HG03575 (cell line): ENCODE measurements at regions not wholly inside any gene's neighbourhood (a gene's known extent, or its start where the extent isn't known, plus 50 kb on each side); places are given as distances from the start of the nearest gene placed in this dataset.
A peak's percentile ranks its signal among the peaks of the same experiment; 100 is the strongest.
"Not testable (repeated sequence)": the region's sequence is repeated elsewhere in the genome, so short reads cannot be mapped to it uniquely, and the experiment has no call there.

Experiments used
- ATAC-seq: cut with Tn5 transposase; IDR thresholded peaks from one replicate; pipeline ENCODE4 v1.9.1; 2021; ENCODE audit not compliant: unreplicated experiment, insufficient number of reproducible peaks, low FRiP score; ENCODE audit errors: extremely low read depth

DNA sequence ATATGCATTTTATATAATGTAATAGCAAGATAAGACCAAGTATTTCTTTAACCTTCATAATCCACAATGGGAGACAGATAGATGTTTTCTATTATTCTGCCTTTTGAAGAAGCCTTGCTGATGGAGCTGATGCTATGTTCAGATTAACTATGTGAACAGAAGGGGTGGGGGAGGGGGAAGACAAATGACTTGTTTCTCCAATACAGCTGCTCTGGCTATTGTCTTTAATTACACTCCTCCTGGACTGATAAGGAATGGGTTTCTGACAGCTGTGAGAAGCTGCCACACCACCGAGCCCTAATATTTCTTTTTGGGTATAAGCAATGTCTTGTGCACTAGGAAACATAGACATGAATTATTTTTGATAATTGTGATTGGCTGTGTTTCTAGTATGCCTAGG lies 62.0 kb downstream of the CAVIN4 start:
- ATAC-seq, result no peak

DNA sequence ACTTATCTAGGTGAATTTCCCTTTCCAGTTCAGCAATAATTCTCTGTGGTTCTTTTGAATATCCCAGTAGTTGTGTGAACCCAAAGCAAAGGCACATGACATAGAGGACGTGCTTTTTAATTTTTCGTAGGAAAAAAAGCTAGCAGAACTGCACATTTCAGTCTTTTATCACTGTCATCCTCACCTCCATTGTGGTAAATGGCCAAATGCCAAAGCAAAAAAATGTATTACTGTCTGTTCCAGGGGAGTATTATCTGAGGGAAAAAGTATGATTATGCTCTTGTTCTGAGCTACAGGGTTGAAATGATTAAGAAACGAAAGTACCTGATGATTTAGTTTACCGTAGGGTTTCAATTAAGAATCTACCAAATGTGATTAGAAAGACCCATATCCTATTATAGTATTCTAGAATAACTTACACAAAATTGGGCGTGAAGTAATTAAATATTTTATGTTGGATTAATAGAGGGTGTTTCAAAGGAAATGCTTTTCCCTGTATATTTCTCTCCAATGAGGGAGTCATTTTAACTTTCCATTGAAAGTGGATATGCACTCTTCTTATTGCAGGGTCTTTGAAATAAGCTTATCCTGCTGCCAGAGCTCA lies 62.7 kb downstream of the CAVIN4 start:
- ATAC-seq, result no peak

DNA sequence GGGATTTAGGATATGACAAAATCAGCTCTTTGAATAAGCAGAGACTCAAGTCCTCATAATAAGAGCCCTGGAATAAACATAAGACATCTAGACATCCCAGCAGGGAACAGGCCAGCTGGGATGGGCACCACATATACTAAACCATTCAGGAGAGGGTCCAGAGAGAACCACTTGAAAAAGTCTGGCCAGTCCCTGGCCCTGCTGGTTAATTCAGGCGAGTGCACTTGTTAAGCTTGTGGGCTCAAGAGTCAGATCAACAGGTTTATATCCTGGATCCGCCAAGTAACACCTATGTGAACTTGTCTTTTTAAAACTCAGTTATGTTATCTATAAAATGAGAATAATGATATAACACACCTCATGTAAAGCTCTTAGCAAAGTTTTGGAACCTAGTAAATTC lies 63.3 kb downstream of the CAVIN4 start:
- no peak for ATAC-seq

DNA sequence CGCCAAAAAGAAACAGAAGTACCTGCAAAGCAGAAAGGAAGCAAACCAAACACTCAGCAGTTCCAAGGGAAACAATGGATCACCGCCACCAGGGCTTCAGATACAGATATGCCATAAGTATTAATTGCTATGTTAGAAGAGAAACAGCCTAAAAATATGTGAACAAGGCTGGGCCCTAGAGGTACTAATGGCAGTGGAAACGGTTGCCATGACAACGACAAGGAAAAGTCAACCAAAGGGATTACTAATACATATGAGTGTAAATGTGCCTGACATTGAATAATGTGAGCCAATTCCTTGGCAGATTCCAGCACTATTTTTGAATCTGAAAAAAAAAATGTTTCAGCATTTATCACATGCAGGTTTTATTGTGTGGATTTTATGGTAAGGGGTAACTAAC lies 75.0 kb downstream of the CAVIN4 start:
- ATAC-seq, result no peak

DNA sequence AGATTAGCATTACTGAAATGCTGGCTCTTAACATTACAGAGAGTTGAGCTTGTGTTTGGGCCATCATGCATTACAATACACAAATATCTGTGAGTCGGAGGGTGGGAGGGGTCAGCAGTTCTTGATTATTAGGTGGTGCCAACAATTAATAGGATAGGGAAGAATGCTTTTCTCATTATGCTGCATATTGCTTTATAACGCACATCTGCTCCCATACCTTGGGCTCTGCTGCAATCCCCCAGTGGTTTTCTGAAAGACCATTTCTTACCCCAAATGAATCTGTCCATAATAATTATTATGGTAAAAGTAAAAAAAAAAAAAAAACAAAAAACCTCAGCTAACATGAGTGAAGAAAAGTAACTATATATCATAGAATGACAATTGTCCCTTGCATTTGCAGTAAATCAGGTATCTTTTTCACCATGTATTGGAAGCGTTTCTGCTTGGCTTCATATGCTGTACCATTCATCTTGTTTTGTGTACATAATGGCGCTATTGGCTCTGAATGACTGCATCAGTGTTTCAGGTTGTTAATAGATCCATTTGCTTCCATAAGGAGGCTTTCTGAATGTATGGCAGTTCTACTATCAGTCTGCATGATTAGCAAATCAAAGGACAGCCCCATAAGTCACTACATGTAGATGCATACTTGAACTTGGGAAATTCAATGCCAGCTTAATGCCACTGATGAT lies 75.9 kb downstream of the CAVIN4 start:
- ATAC-seq, result no peak

DNA sequence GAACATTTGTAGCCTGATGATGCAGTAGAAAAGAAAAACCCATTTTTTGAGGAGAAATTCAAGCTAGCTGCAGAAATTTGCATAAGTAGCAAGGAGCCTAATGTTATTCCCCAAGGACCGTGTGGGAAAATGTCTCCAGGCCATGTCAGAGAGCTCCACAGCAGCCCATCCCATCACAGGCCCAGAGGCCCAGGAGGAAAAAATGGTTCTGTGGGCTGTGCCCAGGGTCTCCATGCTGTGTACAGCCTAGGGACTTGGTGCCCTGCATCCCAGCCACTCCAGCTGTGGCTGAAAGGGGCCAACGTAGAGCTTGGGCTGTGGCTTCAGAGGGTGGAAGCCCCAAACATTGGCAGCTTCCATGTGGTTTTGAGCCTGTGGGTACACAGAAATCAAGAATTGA lies 79.0 kb downstream of the CAVIN4 start:
- not testable (repeated sequence) for ATAC-seq

DNA sequence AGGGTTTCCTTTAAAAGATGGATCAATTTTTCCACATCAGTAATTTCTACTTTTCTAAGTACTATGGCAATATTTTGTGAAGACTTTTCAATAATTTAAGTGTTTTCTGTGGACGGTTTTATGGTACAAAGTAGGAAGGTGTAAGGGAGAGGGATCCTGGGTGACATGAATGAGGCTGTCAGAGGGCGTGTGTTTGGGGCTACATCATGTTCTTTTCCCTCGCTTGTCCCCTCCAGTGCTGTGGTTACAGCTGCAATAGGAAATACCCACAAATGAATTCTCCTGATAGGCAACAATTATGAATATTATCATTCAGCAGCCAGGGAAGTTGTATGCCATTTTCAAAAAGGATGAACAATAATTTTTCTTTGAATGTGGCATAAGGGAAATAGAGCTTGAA lies 83.8 kb downstream of the CAVIN4 start:
- no peak for ATAC-seq

DNA sequence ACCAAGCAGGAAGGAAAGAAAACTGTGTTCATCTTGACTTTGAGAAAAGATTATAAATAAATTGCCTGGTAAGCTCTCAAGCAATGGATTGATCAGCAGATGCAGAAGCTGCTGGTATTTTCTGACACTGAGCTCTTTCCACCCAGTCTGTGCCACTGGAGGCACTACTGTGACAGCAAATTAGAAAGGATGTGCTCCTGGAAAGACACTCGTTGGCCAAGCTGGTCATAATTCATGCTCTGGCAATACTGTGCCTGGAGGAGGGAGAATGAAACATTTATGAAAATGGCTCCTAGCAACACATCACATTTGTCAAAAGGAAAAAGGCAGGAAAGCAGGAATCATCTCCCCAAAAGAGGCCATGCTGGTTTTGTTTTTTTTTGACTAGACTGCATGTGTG lies 84.2 kb downstream of the CAVIN4 start:
- no peak for ATAC-seq

DNA sequence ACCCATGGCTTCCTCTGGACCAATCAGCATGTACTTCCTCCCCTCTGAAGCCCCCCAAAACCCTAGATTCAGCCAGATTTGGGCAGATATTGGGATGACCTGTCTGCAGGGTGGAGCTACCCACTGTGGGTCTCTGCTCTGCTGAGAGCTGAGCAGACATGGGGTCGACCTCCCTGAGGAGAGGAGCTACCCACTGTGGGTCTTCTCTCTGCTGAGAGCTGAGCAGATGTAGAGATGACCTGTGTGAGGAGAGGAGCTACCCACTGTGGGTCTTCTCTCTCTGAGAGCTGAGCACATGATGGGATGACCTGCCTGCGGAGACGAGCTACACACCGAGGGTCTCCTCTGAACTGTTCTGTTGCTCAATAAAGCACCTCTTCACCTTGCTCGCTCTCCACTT lies 89.6 kb downstream of the CAVIN4 start:
- no peak for ATAC-seq

DNA sequence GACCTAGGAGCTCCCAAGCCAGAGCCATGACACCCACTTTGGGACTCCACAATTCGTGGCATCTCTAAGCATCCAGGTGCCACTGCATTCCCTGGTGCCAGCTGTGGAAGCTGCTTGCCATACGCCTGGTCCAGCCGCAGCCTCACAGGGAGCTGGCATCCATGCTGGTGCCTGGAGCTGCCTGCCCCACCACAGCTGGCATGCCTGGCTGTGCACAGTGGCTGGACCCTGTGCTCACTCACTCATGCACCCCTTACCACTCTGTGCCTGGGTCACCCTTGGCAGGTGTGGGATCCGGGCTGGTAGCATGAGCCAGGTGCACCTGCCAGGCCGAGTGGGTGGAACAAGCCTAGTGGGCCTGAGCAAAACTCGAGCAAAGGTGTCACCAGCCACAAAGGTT lies 90.1 kb downstream of the CAVIN4 start:
- no peak for ATAC-seq

DNA sequence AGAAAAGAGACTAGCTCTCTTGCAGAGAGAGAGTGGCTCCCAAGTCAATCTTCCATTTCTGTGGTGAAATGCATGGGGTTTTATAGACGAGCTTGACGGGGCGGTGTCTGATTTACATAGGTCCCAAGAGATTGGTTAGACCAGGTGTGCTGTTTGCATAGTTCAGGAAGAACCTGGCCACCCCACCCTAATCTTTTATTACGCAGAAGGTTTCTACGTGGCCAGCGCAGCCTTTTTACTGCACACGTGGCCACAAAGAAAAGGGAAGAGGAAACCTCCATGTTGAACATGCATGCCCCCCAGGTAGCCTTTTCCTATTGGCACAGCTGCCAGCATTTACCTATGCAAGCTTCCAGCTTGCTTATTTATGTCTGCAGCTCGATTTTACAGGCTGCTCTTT lies 92.1 kb downstream of the CAVIN4 start:
- ATAC-seq, result no peak

DNA sequence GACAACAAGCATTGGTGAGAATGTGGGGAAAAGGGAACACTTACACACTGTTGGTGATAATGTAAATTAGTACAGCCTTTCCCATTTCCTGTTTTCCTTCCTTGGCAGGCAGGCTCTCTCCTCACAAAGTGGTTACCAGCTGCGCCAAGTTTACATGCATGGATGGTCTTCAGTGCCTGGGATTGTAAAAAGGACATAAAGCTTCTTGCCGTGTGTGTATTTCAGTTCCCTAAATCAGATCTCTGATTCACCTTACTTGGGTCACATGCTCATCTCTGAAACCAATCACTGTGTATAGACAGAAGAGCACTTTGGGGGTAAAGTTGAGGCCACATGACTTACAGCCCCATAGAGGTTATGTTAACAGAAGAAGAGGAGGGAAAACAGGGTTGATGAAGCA lies 92.8 kb downstream of the CAVIN4 start:
- peak; percentile 83 for ATAC-seq

DNA sequence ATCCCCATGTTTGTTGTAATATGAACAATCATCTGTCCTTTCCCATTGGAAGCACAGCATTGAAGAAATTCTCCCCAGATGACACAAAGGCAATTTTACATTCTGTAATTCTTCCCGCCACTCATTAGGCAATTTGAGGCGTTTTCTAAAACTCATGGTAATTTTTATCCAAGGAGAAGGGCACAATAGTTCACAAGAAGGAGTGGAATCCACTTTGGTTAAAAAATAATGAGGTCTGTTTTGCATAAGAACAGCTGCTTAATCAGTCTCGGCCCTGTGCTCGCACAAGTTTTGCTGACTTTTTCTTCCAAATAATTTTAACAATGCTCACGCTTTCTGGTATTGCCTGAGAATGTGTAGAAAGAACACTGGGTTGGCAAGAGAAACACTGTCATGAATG lies 94.0 kb downstream of the CAVIN4 start:
- no peak for ATAC-seq

DNA sequence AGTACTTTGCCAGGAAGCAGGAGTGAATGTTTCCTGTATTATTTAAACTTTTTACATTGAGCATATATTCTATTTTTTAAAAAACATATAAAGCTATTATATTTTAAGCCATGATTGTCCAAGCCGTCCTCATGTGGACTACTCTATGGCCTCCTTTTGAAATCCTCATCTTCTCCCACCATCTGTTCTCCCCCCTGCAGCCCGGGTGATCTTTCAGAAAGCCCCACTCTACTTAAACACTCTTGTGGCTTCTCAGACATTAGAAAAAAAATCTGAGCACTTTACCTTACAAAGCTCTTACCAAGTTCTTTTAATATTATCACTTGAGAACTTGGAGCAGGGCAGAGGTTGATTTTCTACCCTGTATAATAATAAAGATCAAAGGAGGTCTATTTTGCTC lies 95.4 kb downstream of the CAVIN4 start:
- no peak for ATAC-seq

DNA sequence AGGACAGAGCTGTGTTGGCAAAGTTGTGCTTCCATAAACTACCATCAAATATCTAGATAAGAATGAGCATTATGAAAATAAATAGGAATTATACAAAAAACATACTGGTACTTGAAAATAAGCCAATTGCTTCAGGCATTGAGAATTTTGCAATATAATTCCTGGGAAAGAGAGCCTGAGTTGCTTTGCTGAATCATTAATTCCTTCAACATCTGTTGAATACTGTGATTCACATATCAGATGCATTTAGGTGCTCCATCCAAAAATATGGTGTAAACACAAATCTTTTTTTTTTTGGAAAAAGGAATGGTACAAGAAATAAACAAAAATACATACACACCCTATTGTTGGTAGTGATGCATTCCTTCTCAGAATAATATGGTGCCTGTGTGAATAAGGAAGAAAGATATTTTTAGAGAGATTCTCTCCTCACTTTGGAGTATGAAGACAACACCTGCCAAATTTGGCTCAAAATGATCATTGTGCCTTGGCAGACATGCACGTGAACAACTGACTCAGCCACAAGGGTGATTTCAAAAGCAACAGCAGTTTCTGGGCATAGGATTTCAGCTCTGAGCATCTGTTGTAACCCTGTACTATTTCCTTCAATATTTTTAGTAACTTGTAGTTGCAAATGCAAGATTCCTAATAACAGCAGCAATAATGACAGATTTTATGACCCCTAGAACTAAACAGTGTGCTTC lies 96.7 kb downstream of the CAVIN4 start:
- ATAC-seq, result no peak

DNA sequence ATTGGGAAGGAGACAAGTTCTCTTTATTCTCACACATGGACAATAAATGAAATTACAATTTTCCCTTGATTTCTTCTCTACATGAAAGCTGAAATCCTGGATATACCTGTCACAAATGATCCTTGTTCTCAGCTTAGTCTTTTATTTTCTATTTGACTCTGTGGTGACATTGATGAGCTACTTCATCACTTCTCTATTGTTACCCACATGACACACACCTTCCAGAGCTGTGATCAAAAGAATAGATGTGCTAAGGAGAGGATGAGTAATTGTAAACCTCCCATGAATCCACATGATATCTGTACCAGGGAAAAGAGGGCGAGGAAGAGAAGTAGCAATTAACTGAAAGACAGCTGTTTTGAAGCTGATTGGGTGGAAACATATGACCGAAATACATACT lies 102.0 kb downstream of the CAVIN4 start:
- ATAC-seq, result no peak

DNA sequence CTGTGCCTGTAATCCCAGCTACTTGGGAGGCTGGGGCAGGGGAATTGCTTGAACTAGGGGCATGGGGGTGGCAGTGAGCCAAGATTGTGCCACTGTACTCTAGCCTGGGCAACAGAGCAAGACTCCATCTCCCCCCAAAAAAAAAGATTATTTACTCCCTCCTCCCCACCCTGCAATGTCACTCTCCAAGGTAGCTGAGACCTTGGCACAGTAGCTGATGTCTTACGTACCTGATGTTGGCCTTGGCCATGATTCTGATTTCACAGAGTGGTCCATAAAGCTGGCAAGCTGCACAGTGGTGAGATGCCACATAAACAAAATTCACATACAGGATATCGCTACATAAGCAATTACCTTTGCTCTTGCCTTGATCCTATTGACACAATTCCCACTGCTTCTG lies 108.5 kb downstream of the CAVIN4 start:
- no peak for ATAC-seq

DNA sequence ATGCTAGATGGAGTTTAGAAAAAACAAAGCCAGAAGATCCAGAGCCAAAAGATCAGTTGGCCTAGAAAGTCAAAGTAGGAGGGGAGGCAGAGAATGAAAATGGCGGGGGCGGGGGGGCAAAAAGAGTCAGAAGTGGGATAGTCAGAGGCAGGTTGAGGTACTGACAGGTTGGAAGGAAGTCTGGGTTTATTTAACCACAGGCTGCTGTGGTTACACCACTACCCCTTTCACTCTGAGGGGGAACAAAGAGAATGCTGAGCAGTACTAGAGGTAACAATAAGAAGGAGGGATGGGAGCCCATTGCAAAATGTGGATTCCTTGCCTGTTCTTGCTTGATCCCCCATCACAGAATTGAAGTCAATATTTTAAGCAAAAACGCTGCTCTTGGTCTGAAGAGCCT lies 111.8 kb downstream of the CAVIN4 start:
- no peak for ATAC-seq

DNA sequence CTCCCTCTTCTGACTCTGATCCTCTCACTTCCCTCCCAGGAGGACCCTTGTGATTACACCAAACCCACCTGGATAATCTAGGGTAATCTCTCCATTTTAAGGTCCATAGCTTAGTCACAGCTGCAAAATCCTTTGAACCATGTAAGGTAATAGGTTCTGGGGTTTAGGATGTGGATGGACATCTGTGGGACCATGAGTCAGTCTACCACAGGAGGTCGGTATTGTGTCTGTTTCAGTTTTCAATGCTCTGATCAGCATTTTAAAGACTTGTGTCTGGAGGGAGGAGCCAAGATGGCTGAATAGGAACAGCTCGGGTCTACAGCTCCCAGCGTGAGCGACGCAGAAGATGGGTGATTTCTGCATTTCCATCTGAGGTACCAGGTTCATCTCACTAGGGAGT lies 112.6 kb downstream of the CAVIN4 start:
- no peak for ATAC-seq

DNA sequence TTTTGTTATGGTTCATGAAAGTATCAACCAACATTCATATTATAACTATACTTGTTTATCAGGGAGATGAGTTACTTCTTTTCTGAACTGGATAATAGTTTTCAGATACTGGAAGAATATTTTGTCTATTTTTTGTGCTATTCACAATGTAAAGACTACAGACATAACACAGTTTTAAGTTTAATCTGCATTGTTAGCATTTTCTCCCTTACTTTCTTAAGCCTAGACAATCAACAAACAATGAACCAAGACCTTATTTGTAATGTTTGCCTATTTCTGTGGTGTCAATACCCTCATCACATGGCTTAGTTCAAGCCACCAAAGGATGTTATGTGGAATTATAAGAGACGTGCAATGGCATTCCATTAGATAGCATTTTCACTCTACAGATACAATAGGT lies 119.5 kb downstream of the CAVIN4 start:
- ATAC-seq, result no peak

DNA sequence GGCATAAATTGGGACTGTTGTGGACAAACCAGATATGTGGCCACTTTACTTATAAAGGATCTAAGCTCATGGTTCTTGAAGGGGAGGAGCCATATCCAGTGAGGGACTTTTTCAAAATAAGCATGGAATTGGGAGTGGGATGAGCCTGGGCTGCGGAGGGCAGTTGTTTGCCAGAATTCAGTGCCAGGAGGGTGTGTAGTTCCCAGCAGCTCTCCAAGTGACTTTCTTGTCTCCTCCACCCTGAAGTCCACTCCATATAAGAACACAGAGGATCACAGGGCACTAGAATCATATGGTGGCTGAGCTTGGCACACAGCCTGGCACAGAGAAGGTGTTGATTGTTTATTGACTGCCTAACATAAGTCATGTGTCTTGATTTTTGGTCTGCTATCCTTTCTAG lies 121.1 kb downstream of the CAVIN4 start:
- ATAC-seq, result no peak
